SK-N-MC (cell line): ENCODE measurements at regions not wholly inside any gene's neighbourhood (a gene's known extent, or its start where the extent isn't known, plus 50 kb on each side); places are given as distances from the start of the nearest gene placed in this dataset.

Source experiments
- EZH2 ChIP-seq: fragments of 200-600 bp; sonication (generic); IDR thresholded peaks from one replicate; pipeline ENCODE4 v1.6.1; 2017; ENCODE audit warnings: antibody characterized with exemption
- POLR2AphosphoS5 ChIP-seq: IDR thresholded peaks from 2 replicates; pipeline ENCODE4 v1.6.1; 2012; ENCODE audit warnings: mild to moderate bottlenecking, low read depth, low read length, borderline replicate concordance

GRCh38 chr4:101711590-101712260 lies 78.8 kb upstream of the BANK1 start:
- no peak for TF ChIP-seq POLR2AphosphoS5
- TF ChIP-seq EZH2, result no peak
